ENCODE measurements at regions not wholly inside any gene's neighbourhood (a gene's known extent, or its start where the extent isn't known, plus 50 kb on each side); places are given as distances from the start of the nearest gene placed in this dataset.

DNA sequence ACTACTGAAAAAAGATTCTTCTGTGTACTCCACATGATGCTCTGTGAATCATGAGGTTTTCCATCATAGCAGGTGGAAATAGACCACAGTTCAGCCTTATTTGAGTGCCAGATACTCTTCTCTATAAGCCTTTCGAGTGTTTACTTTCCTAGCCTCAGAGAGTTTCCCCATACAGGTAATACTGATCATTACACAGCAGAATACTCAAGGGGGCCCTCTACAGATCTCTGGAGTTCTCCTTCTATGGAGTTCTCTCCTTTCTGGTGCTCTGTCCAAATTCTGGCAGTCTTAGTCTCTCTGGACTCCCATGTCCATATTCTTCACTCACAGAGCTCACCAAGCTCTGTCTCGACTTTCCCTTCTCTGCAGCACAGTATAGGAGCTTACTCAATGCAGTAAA, 175.7 kb upstream of the CARD18 start:
- Mint-ChIP-seq H3K36me3 (no peaks in the 10 kb centered on the region), H3K4me1 (no peaks in the 10 kb centered on the region), H3K27me3 (peaks cover 4% of the 10 kb centered on the region), H3K4me3 (no peak overlapping the region), H3K9me3 (no peaks in the 10 kb centered on the region), H3K27ac (no peak overlapping the region)

DNA sequence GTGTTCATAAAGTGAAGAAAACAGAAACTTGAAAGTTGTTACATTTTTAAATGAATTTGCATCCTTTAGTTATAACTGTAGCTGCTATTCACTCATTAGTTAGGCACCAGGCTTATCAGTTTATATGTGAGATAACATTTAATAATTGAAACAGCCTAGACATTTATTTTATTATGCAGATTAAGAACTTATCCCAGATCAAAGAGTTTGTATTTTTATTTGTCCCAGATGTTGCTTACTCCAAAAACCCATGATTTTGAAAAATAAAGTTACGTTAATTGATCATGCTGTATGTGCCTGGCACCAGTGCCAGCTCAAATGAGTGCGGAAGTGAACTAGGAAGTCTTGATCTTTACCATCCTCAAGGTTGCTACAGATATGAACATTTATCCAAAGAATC, 172.7 kb upstream of the CARD18 start:
- Mint-ChIP-seq H3K4me3 (no peak overlapping the region), H3K9me3 (no peaks in the 10 kb centered on the region), H3K4me1 (no peaks in the 10 kb centered on the region), H3K27me3 (no peaks in the 10 kb centered on the region), H3K36me3 (no peaks in the 10 kb centered on the region), H3K27ac (no peak overlapping the region)

DNA sequence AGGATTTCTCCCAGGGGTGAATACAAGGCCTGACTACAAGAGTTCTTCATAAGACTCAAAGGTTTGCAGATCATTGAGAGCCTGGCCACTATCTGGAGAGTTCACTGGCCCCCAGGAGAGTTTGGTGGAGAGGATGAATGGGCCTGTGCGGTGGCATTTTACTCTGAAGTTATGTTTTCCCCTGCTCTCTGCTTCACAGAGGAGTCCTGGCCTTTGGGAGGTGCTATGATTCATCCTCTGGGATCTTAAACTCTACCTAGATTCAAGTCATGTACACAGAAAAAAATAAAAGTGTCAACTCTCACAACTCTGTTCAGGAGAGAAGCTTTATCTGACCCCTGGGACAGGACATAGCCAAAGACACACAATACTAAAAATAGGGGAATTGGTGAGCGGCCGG, 159.1 kb upstream of the CARD18 start:
- Mint-ChIP-seq H3K4me1 (peaks cover 12% of the 10 kb centered on the region), H3K27me3 (no peaks in the 10 kb centered on the region), H3K27ac (no peak overlapping the region), H3K9me3 (no peaks in the 10 kb centered on the region), H3K4me3 (no peak overlapping the region), H3K36me3 (no peaks in the 10 kb centered on the region)

DNA sequence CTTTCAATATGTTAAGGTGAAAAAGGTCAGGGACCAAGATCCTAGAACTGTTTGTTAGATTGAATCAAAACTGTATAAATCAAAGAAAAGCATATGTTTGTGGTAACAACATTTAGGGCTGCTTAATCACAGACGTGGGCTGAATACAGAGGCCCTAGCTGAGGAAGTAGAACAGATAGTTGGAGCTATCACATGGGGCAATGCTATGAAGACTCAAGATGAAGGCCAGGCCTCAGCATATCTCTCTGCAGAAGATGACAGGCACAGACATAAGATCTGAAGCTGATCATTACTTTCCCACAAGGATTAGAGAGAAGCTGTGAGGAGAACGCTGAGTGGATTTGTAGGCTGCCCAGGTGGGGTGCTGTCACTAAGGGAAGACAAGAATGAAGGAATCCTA, 158.6 kb upstream of the CARD18 start:
- Mint-ChIP-seq H3K9me3 (no peaks in the 10 kb centered on the region), H3K27me3 (no peaks in the 10 kb centered on the region), H3K4me3 (no peak overlapping the region), H3K36me3 (no peaks in the 10 kb centered on the region), H3K27ac (no peak overlapping the region), H3K4me1 (peaks cover 12% of the 10 kb centered on the region)

DNA sequence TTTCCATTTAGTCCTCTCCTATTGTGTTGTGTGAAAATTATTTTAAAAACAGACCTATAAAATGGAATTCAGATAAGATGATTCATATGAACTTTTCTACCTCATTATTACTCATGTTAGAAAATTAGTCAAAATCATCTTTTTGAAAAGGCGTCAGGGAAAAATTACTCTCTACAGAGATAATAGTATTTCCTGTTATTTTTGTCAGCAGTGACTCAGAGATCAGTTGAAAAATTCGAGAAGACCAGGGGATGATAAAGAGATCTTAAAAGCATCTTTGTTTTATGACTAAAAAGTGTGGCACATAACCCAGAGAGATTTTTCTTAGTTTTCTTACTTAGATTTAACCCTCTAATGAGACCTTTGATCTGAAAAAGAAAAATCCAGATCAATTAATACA, 157.9 kb upstream of the CARD18 start:
- peaks cover 1% of the 10 kb centered on the region for H3K27me3 Mint-ChIP-seq
- peak overlapping the region; percentile 74 for H3K27ac Mint-ChIP-seq
- H3K36me3 Mint-ChIP-seq = no peaks in the 10 kb centered on the region
- peaks cover 12% of the 10 kb centered on the region for H3K4me1 Mint-ChIP-seq
- no peaks in the 10 kb centered on the region for H3K9me3 Mint-ChIP-seq
- H3K4me3 Mint-ChIP-seq = no peak overlapping the region

DNA sequence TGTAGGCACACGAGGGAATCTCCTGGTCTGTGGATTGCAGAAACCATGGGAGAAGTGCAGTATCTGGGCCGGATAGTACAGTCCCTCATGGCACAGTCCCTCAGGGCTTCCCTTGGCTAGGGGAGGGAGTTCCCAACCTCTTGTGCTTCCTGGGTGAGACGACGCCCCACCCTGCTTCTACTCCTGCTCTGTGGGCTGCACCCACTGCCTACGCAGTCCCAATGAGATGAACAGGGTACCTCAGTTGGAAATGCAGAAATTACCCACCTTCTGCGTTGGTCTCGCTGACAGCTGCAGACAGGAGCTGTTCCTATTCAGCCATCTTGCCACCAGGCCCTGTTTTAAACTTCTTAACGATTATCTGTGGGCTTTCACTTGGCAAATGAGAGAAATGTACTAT, 157.2 kb upstream of the CARD18 start:
- peaks cover 12% of the 10 kb centered on the region for H3K4me1 Mint-ChIP-seq
- H3K9me3 Mint-ChIP-seq = no peaks in the 10 kb centered on the region
- H3K27ac Mint-ChIP-seq = peak overlapping the region; percentile 68
- no peaks in the 10 kb centered on the region for H3K36me3 Mint-ChIP-seq
- peaks cover 1% of the 10 kb centered on the region for H3K27me3 Mint-ChIP-seq
- H3K4me3 Mint-ChIP-seq = no peak overlapping the region

DNA sequence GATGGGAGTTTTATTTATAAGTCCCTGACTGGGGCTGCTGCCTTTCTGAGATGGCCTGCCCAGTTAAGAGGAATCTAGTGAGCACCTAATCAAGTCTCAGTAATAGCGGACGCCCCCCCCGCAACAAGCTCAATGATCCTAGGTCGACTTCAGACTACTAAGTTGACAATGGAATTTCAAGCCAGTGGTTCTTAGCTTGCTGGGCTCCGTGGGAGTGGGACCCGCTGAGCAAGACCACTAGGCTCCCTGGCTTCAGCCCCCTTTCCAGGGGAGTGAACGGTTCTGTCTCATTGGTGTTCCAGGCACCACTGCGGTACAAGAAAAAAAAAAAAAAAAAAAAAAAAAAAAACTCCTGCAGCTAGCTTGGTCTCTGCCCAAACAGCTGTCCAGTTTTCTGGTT, 156.8 kb upstream of the CARD18 start:
- Mint-ChIP-seq H3K4me3 (no peak overlapping the region), H3K27me3 (peaks cover 1% of the 10 kb centered on the region), H3K9me3 (no peaks in the 10 kb centered on the region), H3K4me1 (peaks cover 12% of the 10 kb centered on the region), H3K36me3 (no peaks in the 10 kb centered on the region), H3K27ac (no peak overlapping the region)

DNA sequence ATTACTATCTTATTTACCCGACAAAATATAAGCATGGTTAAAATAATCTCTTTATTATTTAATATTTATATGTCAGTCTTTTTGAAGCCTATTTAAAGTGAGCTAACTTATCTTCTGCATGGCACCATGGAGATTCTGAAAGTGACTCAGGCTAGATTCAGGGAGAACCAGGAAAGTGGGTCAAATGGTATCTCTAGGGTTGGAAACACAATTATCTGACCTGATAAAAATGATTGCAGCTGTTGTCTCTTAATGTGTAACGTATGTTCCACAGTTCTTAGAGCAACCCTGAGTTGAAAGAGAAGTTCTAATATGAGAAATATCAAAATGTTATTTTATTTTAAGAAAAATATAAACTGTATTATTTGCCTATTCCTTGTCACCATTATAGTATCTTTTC, 143.1 kb upstream of the CARD18 start:
- H3K4me3 Mint-ChIP-seq = no peak overlapping the region
- peaks cover 10% of the 10 kb centered on the region for H3K27me3 Mint-ChIP-seq
- no peaks in the 10 kb centered on the region for H3K36me3 Mint-ChIP-seq
- no peaks in the 10 kb centered on the region for H3K4me1 Mint-ChIP-seq
- H3K9me3 Mint-ChIP-seq = no peaks in the 10 kb centered on the region
- H3K27ac Mint-ChIP-seq = no peak overlapping the region

DNA sequence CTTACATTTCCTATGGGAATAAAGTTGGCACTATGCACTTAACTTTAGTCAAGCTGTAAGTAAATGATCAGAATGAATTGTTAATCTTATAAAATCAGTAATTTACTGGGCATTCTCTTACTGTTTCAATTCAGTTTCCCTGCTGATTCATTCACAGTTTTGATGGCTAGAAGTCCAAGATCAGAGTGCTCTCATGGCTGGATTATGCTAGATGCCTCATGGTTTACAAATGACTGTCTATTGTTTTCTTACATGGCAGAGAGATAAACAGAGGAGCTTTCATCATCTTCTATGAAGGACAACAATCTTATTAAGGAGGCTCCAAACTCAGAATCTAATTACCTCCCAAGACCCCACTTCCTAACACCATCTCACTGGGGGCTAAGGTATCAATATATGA, 135.1 kb upstream of the CARD18 start:
- H3K9me3 Mint-ChIP-seq = no peaks in the 10 kb centered on the region
- H3K4me3 Mint-ChIP-seq = no peak overlapping the region
- no peak overlapping the region for H3K27ac Mint-ChIP-seq
- no peaks in the 10 kb centered on the region for H3K36me3 Mint-ChIP-seq
- H3K27me3 Mint-ChIP-seq = peaks cover 7% of the 10 kb centered on the region
- no peaks in the 10 kb centered on the region for H3K4me1 Mint-ChIP-seq

DNA sequence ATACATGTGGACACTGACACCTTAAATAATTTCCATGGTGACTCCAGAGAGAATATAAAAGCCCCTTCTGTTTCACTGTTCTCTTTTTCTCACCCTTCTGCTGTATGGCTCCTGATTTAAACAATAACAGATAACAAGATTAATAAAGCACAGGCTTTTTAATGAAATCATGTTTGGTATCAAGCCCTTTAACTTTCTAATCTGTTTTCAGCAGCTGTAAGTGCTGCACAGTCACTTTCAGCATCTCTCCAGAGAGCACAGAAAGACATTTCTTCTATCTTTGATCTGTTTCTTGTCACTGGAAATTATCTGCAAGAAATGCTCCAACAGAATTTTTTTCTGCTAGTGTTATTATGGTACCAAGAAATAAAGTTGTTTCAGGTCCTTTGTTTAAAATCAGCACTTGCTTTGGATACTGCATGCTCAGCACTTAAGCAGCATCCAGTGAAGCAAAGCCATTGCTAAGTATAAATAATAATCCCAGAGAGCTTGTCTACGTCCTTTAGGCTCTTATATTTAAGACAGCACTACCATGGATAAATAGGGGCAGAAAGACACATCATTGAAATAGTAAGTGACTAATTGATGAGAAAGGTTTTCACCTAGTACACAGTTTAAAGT, 134.2 kb upstream of the CARD18 start:
- H3K4me3 Mint-ChIP-seq = no peak overlapping the region
- H3K9me3 Mint-ChIP-seq = no peaks in the 10 kb centered on the region
- no peaks in the 10 kb centered on the region for H3K4me1 Mint-ChIP-seq

DNA sequence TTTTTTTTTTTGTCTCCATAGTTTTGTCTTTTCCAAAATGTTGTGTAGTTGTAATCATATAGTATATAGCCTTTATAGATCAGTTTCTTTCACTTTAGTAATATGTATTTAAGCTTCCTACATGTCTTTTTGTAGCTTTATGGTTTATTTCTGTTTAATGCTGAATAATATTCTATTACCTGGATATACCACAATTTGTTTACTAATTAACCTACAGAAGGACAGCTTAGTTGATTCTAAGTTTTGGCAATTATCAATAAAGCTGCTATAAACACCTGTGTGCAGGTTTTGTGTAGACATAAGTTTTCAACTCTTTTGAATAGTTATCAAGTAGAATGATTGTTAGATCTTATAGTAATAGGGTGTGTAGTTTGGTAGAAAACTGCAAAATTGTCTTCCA, 130.3 kb upstream of the CARD18 start:
- peaks cover 7% of the 10 kb centered on the region for H3K27me3 Mint-ChIP-seq
- no peaks in the 10 kb centered on the region for H3K4me1 Mint-ChIP-seq
- no peak overlapping the region for H3K4me3 Mint-ChIP-seq
- no peaks in the 10 kb centered on the region for H3K36me3 Mint-ChIP-seq
- H3K27ac Mint-ChIP-seq = peak overlapping the region; percentile 6
- no peaks in the 10 kb centered on the region for H3K9me3 Mint-ChIP-seq

More for the DNA sequence above, 134.2 kb upstream of the CARD18 start:
- no peaks in the 10 kb centered on the region for H3K36me3 Mint-ChIP-seq
- H3K27me3 Mint-ChIP-seq = peaks cover 7% of the 10 kb centered on the region
- no peak overlapping the region for H3K27ac Mint-ChIP-seq

DNA sequence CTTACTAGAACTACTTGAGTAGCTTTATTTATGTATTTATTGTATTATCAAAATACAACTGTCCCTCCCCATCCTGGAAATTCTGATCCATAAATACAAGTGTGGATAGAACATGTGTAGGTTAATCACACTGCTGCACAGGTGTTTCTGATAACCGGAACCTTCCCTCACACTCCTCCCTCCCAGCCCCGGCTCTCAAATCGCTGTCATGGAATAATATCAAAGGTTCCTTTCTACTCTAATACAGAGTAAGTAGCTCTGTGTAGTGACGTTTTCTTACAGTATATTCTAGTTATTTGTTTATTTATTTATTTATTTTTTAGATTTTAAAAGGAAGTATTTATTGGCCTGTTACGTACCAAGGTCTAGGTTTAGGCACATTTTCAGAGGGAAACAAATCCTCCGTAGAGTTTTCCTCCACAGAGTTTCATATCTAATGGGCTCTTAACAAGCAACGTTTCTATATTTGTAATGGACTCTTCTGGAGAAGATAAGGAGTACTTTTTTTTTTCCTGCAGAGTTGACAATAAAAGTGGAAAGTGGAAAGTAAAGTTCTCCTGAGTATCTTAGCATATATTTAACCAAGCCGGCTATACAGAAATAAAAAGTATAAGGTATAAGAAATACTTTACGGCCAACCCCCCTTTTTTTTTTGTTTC, 129.0 kb upstream of the CARD18 start:
- H3K36me3 Mint-ChIP-seq = no peaks in the 10 kb centered on the region
- peaks cover 5% of the 10 kb centered on the region for H3K27me3 Mint-ChIP-seq
- H3K27ac Mint-ChIP-seq = no peak overlapping the region
- no peaks in the 10 kb centered on the region for H3K9me3 Mint-ChIP-seq
- H3K4me3 Mint-ChIP-seq = no peak overlapping the region
- no peaks in the 10 kb centered on the region for H3K4me1 Mint-ChIP-seq

DNA sequence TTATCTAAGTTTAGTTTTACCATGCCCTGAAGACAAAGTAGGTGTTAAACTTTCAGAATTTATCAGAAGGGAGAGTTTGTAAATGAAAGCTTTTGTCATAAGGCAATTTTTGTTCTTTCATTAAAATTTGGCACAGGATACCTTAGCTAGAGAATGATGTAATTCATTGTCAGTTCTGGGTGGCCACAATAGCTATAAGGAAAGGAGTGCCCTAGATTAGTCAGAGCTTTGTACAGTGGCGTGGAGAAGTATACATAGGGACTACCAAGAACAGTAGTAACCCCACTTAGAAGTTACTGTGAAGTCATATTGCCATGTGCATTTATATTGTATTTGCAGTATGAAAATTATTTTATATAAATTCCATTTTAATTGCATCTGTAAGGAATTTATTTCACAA, 126.3 kb upstream of the CARD18 start:
- Mint-ChIP-seq H3K4me1 (no peaks in the 10 kb centered on the region), H3K9me3 (no peaks in the 10 kb centered on the region), H3K27ac (no peak overlapping the region), H3K36me3 (no peaks in the 10 kb centered on the region), H3K4me3 (no peak overlapping the region), H3K27me3 (peaks cover 5% of the 10 kb centered on the region)

DNA sequence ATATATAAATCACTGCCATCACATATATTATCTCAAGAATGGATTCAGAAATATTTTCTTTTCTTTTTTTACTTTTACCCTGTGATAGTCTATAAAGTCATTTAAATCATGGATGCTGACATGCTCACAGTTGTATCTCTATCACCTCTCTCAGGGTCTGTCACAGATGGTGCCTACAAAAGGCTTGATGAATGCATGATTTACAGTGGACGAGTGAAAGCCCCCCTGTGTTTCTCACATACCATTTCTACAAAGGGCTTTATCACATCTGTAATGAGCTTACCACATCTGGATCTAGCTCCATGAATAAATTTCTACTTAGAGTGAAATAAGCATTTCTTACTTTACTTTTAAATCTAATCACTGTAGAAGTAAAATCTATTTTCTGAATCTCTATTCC, 121.4 kb upstream of the CARD18 start:
- no peaks in the 10 kb centered on the region for H3K36me3 Mint-ChIP-seq
- peaks cover 4% of the 10 kb centered on the region for H3K27me3 Mint-ChIP-seq
- H3K27ac Mint-ChIP-seq = no peak overlapping the region
- no peaks in the 10 kb centered on the region for H3K4me1 Mint-ChIP-seq
- H3K9me3 Mint-ChIP-seq = no peaks in the 10 kb centered on the region
- H3K4me3 Mint-ChIP-seq = no peak overlapping the region

DNA sequence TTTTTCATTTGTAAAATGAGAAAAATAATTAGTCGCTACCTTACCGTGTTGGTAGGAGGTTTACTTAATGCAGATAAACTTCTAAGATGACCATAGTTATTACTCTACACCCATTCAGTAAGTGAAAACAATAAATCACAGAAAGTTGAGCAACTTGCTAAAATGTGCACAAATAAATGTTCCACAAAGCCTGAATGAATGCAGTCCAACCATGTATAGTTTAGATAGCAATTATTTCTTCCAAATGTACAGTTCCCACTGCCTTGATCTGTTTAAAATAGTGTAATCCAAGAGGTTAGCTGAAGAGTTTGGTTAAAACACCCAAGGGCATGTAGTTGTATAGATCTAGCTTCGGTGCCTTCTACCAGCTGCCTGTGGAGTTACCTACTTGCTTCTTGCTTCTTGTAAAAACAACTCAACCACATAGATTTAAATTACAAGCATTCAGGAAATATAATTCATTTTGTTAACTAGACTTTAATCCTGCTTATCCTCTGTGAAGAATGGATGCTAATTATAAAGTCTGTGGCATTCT, 106.3 kb upstream of the CARD18 start:
- no peaks in the 10 kb centered on the region for H3K9me3 Mint-ChIP-seq
- H3K4me3 Mint-ChIP-seq = no peak overlapping the region
- H3K4me1 Mint-ChIP-seq = no peaks in the 10 kb centered on the region
- no peaks in the 10 kb centered on the region for H3K36me3 Mint-ChIP-seq
- peaks cover 4% of the 10 kb centered on the region for H3K27me3 Mint-ChIP-seq
- no peak overlapping the region for H3K27ac Mint-ChIP-seq

DNA sequence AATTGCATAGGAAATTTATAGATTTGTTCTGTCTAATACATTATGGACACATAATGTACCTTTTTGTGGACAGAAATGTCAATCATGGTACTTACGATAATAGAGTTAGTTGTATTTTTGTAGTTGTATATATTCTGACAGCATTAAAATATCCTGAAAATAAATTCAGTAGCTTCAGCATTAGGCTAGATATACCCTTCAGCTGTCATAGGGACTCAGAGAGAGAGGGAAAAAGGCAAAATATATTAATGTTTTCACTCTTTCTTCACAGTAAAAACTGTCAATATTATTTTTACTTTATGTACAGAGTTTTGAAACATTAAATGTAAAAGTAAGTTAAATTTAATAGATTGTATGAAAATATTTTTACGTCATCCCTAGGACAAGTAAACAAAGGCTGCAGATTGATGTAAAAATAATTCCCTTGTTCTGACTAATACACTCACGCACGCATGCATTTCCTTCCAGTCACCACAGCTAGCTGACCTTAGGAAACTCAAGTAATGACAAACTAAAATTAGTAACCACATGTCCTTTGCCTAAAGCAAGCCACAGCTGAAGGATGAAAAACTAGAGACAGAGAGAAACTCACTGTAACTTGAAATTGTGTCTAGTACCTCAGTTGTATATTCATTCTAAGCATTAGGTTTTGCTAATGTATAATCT, 104.7 kb upstream of the CARD18 start:
- H3K27ac Mint-ChIP-seq = no peak overlapping the region
- H3K4me3 Mint-ChIP-seq = no peak overlapping the region
- H3K27me3 Mint-ChIP-seq = peaks cover 4% of the 10 kb centered on the region
- H3K9me3 Mint-ChIP-seq = no peaks in the 10 kb centered on the region
- no peaks in the 10 kb centered on the region for H3K36me3 Mint-ChIP-seq
- no peaks in the 10 kb centered on the region for H3K4me1 Mint-ChIP-seq
